Osteoblast (primary cell): ENCODE measurements at regions not wholly inside any gene's neighbourhood (a gene's known extent, or its start where the extent isn't known, plus 50 kb on each side); places are given as distances from the start of the nearest gene placed in this dataset.

Source experiments
- DNase-seq: peaks from one replicate; pipeline ENCODE4 v3.0.0; 2011; ENCODE audit warnings: low spot score, mixed read lengths; ENCODE audit not compliant: insufficient read length; ENCODE audit errors: missing footprints
- H2AFZ ChIP-seq: 2 replicates; pipeline ENCODE4 v1.6.0; 2011; ENCODE audit warnings: mild to moderate bottlenecking, low read length
- H3K27ac ChIP-seq: 2 replicates; pipeline ENCODE4 v1.5.1; 2011; ENCODE audit warnings: mild to moderate bottlenecking, low read depth, low read length, moderate library complexity
- H3K27me3 ChIP-seq: 2 replicates; pipeline ENCODE4 v1.6.0; 2012; ENCODE audit warnings: mild to moderate bottlenecking, control low read depth, inconsistent platforms, low read length, moderate library complexity; ENCODE audit not compliant: insufficient read depth
- H3K36me3 ChIP-seq: 2 replicates; pipeline ENCODE4 v1.5.1; 2011; ENCODE audit warnings: mild to moderate bottlenecking, low read length, control low read depth, moderate library complexity; ENCODE audit not compliant: insufficient read depth
- H3K4me1 ChIP-seq: 2 replicates; pipeline ENCODE4 v1.5.1; 2011; ENCODE audit warnings: mild to moderate bottlenecking, low read length, control low read depth, moderate library complexity; ENCODE audit not compliant: insufficient read depth
- H3K4me2 ChIP-seq: 2 replicates; pipeline ENCODE4 v1.6.0; 2011; ENCODE audit warnings: mild to moderate bottlenecking, low read length; ENCODE audit not compliant: insufficient read depth
- H3K4me3 ChIP-seq: fragments of 200-600 bp; sonication (generic); 3 replicates; pipeline ENCODE4 v1.5.1; 2012; ENCODE audit warnings: mild to moderate bottlenecking, low read length, inconsistent platforms; ENCODE audit not compliant: insufficient read depth
- H3K79me2 ChIP-seq: 2 replicates; pipeline ENCODE4 v1.6.0; 2012; ENCODE audit warnings: mild to moderate bottlenecking, low read length, control low read depth, inconsistent platforms; ENCODE audit not compliant: insufficient read depth
- H3K9me3 ChIP-seq: 2 replicates; pipeline ENCODE4 v1.5.1; 2011; ENCODE audit warnings: low read depth, low read length, control low read depth
- H4K20me1 ChIP-seq: 2 replicates; pipeline ENCODE4 v1.6.0; 2012; ENCODE audit warnings: mild to moderate bottlenecking, low read length, control low read depth; ENCODE audit not compliant: insufficient read depth
- CTCF ChIP-seq: IDR thresholded peaks from 2 replicates; pipeline ENCODE4 v1.5.1; 2011; ENCODE audit warnings: mild to moderate bottlenecking, low read depth, low read length, moderate library complexity; ENCODE audit errors: extremely low read depth

- H3K79me2 ChIP-seq: no peaks in the 10 kb centered on the region
- no peak overlapping the region for H3K27ac ChIP-seq
- no peak for DNase-seq
- H3K4me2 ChIP-seq: no peak overlapping the region
- no peaks in the 10 kb centered on the region for H3K9me3 ChIP-seq
- H3K36me3 ChIP-seq: no peaks in the 10 kb centered on the region
- H3K4me1 ChIP-seq: peaks cover 7% of the 10 kb centered on the region
- H2AFZ ChIP-seq: no peak overlapping the region
- no peak for TF ChIP-seq CTCF
- H3K4me3 ChIP-seq: no peak overlapping the region
- no peaks in the 10 kb centered on the region for H3K27me3 ChIP-seq
- no peaks in the 10 kb centered on the region for H4K20me1 ChIP-seq
These were observed 121.8 kb upstream of the SEM1 start for GRCh38 chr7:96831446-96831845.

- H3K36me3 ChIP-seq: no peaks in the 10 kb centered on the region
- H2AFZ ChIP-seq: no peak overlapping the region
- no peak for TF ChIP-seq CTCF
- no peaks in the 10 kb centered on the region for H3K27me3 ChIP-seq
- no peaks in the 10 kb centered on the region for H3K9me3 ChIP-seq
- H4K20me1 ChIP-seq: no peaks in the 10 kb centered on the region
- H3K27ac ChIP-seq: no peak overlapping the region
- H3K79me2 ChIP-seq: no peaks in the 10 kb centered on the region
- no peak overlapping the region for H3K4me3 ChIP-seq
- no peak for DNase-seq
- H3K4me2 ChIP-seq: no peak overlapping the region
- peaks cover 7% of the 10 kb centered on the region for H3K4me1 ChIP-seq
These were observed 122.5 kb upstream of the SEM1 start for GRCh38 chr7:96832092-96832662.

GRCh38 chr7:96833676-96834453, 124.2 kb upstream of the SEM1 start:
- Histone ChIP-seq H3K4me2 (no peak overlapping the region), H3K27ac (no peak overlapping the region), H3K4me1 (peaks cover 7% of the 10 kb centered on the region), H2AFZ (no peak overlapping the region), H3K27me3 (no peaks in the 10 kb centered on the region), H3K36me3 (no peaks in the 10 kb centered on the region), H3K4me3 (no peak overlapping the region), H3K79me2 (no peaks in the 10 kb centered on the region), H4K20me1 (no peaks in the 10 kb centered on the region), H3K9me3 (no peaks in the 10 kb centered on the region)
- no peak for TF ChIP-seq CTCF
- peak; percentile 11 for DNase-seq

- Histone ChIP-seq H3K36me3 (no peaks in the 10 kb centered on the region), H3K4me1 (peaks cover 7% of the 10 kb centered on the region), H3K79me2 (no peaks in the 10 kb centered on the region), H3K4me2 (peak overlapping the region; percentile 72), H3K27ac (no peak overlapping the region), H3K4me3 (peak overlapping the region; percentile 62), H3K27me3 (no peaks in the 10 kb centered on the region), H4K20me1 (no peaks in the 10 kb centered on the region), H2AFZ (peak overlapping the region; percentile 82), H3K9me3 (no peaks in the 10 kb centered on the region)
- no peak for DNase-seq
- no peak for TF ChIP-seq CTCF
These were observed 126.8 kb upstream of the SEM1 start for GRCh38 chr7:96836456-96836855.
